ENCODE measurements at regions not wholly inside any gene's neighbourhood (a gene's known extent, or its start where the extent isn't known, plus 50 kb on each side); places are given as distances from the start of the nearest gene placed in this dataset.

GRCh38 chr2:236512902-236513435 is 56.7 kb upstream of the ACKR3 start:
- TF ChIP-seq CTCF (IDR thresholded peaks at IDR 0.05) (peak; percentile 73), ZFX (IDR thresholded peaks at IDR 0.05; ENCODE audit: borderline replicate concordance) (no peak)
